GM18519 (cell line): ENCODE measurements at regions not wholly inside any gene's neighbourhood (a gene's known extent, or its start where the extent isn't known, plus 50 kb on each side); places are given as distances from the start of the nearest gene placed in this dataset.
"Not testable (repeated sequence)": the region's sequence is repeated elsewhere in the genome, so short reads cannot be mapped to it uniquely, and the experiment has no call there.

ENCODE experiments used
- ATAC-seq: cut with Tn5 transposase; IDR thresholded peaks from one replicate; pipeline ENCODE4 v1.9.1; 2021; ENCODE audit warnings: mild to moderate bottlenecking, moderate library complexity; ENCODE audit not compliant: unreplicated experiment, low FRiP score

- not testable (repeated sequence) for ATAC-seq
Measured at GRCh38 chr5:167427641-167428040, 863.8 kb upstream of the WWC1 start.

- no peak for ATAC-seq
Measured at GRCh38 chr5:167440846-167441245, 850.6 kb upstream of the WWC1 start.

GRCh38 chr5:167442922-167443321, 848.5 kb upstream of the WWC1 start:
- no peak for ATAC-seq

DNA sequence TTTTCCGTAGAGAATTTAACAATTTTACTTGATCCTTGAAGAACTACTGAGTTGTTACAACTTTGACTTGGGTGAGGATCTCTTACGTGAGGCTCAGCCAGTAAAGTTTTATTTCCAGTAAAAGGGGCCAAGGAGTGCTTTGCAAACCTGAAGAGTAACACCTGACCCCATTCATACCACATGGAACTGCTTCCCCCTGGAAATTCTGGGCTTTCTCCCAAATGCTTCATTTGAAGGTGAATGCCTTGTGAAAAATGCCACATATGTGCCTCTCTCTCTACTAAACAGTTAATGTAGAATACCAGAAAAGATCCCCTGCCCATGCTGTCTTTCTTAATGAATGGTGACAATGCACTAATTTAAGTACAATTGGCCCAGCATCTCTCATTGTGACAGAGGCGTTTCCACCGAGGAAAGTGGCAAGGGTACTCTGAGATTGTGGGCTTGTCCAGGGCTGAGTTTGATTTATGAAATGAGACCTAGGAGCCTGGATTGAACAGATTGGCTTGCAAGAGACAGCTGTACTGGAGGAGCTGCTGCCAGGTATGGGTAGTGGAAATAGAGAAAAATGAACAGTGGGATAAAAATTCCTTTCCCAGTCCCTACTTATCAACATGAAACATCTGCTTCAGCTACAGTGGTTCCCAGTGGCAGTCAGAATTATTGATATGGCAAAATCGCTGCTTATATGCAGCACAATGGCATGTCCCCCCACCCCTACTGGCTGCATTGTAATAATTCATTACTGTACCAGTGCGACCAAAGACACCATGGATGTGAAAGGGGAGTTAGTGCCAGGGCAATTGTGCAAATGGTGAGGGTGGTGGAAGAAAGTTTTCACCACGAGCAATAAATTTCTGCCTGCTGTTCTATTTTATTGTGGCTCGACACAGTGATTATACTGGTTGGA, 843.7 kb upstream of the WWC1 start:
- ATAC-seq, result no peak

GRCh38 chr5:167448376-167448775, 843.1 kb upstream of the WWC1 start:
- no peak for ATAC-seq

GRCh38 chr5:167451076-167451475, 840.4 kb upstream of the WWC1 start:
- no peak for ATAC-seq

- ATAC-seq, result no peak
Measured at GRCh38 chr5:167452136-167452535, 839.3 kb upstream of the WWC1 start.

DNA sequence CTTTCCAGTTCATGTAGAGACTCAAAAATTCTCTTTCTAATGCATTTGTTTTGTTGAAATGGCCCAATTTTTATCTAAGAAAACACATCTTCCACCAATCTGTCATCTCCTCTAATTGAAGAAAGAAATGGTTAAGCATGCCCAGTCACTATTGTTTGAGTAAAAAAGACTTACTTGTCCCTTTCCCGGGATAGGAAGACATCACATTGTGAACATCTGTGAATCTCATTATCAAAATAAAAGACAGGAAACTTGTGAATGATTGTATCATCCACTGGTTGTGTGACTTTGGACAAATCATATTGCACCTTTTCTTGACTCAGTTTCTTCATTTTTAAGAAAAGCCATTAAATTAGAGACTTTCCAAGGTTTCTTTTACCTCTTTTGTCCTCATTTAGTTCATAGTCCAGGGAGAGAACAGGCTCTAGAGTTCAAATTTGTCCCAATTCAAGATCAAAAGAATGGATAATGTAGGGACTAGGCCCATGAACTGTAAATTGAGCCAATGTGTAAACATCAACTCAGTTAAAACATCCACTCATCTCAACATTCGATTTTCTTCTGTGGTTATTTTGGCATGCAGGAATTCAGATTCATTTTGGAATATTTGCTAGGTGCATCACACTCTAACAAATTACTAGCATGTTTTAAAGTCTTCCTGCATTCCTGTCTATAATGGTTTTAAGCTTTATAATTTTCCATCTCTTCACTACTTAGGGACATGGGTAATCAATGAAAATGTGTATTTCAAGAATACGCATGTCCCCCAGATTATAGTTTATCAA, 838.0 kb upstream of the WWC1 start:
- ATAC-seq, result no peak

GRCh38 chr5:167458412-167458811, 833.0 kb upstream of the WWC1 start:
- no peak for ATAC-seq

GRCh38 chr5:167460449-167461020, 830.9 kb upstream of the WWC1 start:
- no peak for ATAC-seq

- no peak for ATAC-seq
Measured at GRCh38 chr5:167463939-167464338, 827.5 kb upstream of the WWC1 start.

GRCh38 chr5:167466992-167467391, 824.5 kb upstream of the WWC1 start:
- ATAC-seq, result no peak

DNA sequence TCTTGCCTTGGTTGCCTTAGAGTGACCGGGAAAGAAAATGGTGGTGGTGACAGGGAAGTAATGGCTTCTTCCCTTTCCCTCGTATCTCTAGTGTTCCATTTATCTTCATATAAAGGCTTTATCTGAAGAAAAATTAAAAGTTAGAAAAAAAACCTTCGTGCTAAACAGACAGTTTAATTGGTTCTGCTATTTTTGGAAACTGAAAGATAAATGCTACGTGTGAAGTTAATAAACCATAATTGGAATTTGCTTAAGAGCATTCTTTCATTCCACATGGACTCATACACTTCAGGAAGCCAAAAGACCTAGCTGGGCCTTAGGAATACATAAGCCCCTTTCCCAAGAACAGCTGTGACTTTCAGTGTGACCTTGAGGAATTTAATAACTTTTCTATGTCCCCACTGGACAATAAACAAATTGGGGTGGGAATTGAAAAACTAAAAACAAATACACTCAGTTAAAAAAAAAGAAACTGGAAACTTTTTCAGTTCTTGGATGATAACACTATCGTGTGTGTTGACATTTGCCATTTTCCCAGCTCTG, 818.8 kb upstream of the WWC1 start:
- ATAC-seq, result no peak

DNA sequence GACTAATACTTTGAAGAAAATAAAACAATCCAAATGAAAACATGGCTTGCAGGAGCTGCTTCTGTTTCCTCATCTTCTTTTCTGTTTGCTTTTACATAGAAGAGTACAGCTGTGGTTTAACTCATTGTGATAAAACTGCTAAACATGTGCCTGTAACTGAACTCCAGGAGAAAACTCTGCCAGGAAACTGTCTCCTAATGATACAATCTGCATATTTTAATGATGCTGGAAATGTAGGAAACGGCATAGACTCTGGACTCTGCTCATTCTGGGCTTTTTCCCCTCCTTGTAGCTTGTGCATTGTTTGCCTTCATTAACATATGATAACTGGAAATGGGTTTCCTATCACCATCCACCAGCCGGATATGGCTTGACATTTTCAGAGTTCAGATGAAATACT, 813.3 kb upstream of the WWC1 start:
- ATAC-seq, result no peak

DNA sequence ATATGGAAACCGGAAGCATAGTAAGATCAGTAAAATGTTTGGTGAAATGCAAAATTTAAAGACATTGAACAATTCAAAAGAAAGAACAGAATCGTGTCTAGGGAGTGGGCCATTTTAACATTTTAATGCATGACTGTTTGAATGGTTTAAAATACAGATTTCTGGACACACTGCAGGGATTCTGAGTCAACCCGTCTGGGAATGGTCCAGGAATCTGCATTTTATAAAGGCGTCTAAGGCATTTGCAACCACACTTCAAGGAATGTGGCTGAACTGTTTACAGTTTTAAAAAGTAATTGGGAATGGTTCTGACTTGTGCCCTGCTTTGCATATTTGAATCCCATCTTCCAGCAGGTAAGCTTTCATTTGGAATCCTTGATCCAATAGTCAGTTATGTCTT, 811.7 kb upstream of the WWC1 start:
- no peak for ATAC-seq

GRCh38 chr5:167481345-167481744, 810.1 kb upstream of the WWC1 start:
- ATAC-seq, result no peak

DNA sequence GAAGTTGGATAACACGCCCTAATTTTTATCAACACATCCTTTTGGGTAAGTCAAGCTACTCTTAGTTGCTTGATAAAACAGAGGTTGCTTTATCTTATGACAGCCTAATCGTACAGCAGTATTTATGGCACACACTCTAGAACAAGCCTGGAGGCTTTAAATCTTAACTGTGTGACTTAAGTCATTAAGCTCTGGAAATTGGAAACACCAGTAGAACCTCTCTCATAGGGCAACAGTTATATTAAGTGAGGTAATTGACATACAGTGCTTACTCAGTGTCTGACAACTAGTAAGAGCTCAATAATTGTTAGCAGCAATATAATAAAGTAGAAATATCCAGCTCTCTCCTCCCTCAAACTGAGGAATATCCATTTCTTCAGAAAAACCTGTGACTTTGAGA, 808.9 kb upstream of the WWC1 start:
- ATAC-seq, result no peak

- ATAC-seq, result no peak
Measured at GRCh38 chr5:167485061-167485774, 806.2 kb upstream of the WWC1 start.

GRCh38 chr5:167488371-167488770, 803.1 kb upstream of the WWC1 start:
- no peak for ATAC-seq

- peak; percentile 51 for ATAC-seq
Measured at GRCh38 chr5:167489202-167489601, 802.2 kb upstream of the WWC1 start.
